ENCODE measurements at regions not wholly inside any gene's neighbourhood (a gene's known extent, or its start where the extent isn't known, plus 50 kb on each side); places are given as distances from the start of the nearest gene placed in this dataset.
"Not testable (repeated sequence)": the region's sequence is repeated elsewhere in the genome, so short reads cannot be mapped to it uniquely, and the experiment has no call there.

DNA sequence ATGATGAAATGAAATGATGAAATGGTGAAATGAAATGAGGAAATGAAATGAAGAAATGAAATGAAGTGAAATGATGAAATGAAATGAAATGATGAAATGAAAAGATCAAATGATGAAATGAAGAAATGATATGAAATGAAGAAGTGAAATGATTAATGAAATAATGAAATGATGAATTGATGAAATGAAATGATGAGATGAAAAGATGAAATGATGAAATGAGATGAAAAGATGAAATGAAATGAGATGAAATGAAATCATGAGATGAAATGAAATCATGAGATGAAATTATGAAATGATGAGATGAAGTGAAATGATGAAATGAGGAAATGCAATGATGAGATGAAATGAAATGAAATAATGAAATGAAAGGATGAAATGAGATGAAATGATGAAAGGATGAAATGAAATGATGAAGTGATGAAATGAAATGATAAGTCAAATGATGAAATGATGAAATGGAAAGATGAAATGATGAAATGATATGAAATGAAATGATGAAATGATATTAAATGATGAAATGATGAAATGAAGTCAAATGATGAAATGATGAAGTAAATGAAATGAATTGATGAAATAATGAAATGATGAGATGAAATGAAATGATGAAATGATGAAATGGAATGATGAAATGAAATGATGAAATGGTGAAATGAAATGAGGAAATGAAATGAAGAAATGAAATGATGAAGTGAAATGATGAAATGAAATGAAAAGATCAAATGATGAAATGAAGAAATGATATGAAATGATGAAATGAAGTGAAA lies 220.9 kb upstream of the VKORC1L1 start:
- H3K9me3 Mint-ChIP-seq, result peaks cover 15% of the 10 kb centered on the region
- H3K4me1 Mint-ChIP-seq (ENCODE audit: low read depth); H3K27ac Mint-ChIP-seq; H3K4me3 Mint-ChIP-seq (ENCODE audit: low read depth); H3K36me3 Mint-ChIP-seq (ENCODE audit: low read depth); DNase-seq (ENCODE audit: low spot score); intact Hi-C loops (cut with micrococcal nuclease); H3K27me3 Mint-ChIP-seq (ENCODE audit: low read depth): not testable (repeated sequence)

DNA sequence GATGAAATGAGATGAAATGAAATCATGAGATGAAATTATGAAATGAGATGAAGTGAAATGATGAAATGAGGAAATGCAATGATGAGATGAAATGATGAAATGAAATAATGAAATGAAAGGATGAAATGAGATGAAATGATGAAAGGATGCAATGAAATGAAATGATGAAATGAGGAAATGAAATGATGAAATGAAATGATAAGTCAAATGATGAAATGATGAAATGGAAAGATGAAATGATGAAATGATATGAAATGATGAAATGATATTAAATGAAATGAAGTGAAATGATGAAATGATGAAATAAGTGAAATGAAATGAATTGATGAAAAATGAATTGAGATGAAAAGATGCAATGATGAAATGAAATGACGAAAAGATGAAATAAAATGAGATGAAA lies 220.2 kb upstream of the VKORC1L1 start:
- not testable (repeated sequence) for H3K36me3 Mint-ChIP-seq (ENCODE audit: low read depth); DNase-seq (ENCODE audit: low spot score); H3K4me1 Mint-ChIP-seq (ENCODE audit: low read depth)

DNA sequence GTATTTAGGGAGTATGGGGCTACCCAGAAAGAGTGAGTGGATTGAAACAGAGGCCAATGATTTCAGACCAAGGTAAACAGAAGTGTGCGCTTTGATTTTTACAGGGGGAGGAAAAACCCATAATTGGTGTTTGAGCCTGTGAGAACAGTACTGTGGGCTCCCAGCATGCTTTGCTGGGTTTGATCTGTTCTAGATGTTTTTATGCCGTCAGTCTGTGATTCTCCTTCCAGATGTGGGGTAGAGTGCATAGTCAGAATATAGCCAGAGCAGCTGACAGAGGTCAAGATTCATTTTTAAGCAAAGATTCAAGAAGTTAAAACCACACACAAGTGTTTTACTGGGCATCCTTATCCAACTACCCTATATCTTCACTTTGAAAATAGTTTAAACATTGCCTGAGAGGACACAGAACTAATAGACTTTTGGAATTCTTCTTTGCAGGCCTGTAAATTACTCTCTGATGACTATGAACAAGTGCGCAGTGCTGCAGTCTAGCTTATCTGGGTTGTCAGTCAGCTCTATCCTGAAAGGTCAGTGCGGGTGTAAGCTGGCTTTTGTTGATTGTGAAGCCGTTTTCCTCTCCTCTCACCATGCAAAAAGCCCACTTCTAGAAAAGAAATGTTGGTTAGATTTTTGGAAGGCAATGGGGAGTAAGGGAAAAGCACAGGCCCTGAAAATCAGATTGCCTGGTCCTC lies 216.2 kb upstream of the VKORC1L1 start:
- H3K9me3 Mint-ChIP-seq, H3K27ac Mint-ChIP-seq: not testable (repeated sequence)

More for the DNA sequence above, 220.2 kb upstream of the VKORC1L1 start:
- H3K4me3 Mint-ChIP-seq (ENCODE audit: low read depth); H3K27ac Mint-ChIP-seq; H3K27me3 Mint-ChIP-seq (ENCODE audit: low read depth); intact Hi-C loops (cut with micrococcal nuclease): not testable (repeated sequence)
- peaks cover 15% of the 10 kb centered on the region for H3K9me3 Mint-ChIP-seq

DNA sequence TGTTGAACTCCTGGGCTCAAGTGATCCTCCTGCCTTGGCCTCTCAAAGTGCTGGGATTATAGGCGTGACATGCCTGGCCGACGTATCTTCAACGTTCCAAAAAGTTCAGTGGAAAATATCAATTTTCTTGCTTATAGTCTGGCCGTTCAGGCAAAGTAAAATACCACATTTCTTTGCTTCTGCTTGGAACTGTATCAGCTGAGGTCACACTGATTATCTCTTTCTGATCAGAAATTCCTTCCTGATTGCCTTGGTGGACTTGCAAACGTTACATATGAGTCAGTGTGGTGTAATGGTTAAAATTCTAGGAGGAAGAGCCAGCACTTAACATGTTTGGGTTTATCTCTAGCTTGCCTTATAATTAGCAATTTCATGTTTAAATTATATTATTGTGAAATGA lies 189.5 kb upstream of the VKORC1L1 start:
- H3K4me1 Mint-ChIP-seq (ENCODE audit: low read depth); H3K4me3 Mint-ChIP-seq (ENCODE audit: low read depth); intact Hi-C loops (cut with micrococcal nuclease); H3K36me3 Mint-ChIP-seq (ENCODE audit: low read depth); DNase-seq (ENCODE audit: low spot score); H3K27me3 Mint-ChIP-seq (ENCODE audit: low read depth); H3K9me3 Mint-ChIP-seq; H3K27ac Mint-ChIP-seq: not testable (repeated sequence)

More for the DNA sequence above, 216.2 kb upstream of the VKORC1L1 start:
- DNase-seq (ENCODE audit: low spot score); intact Hi-C loops (cut with micrococcal nuclease); H3K4me3 Mint-ChIP-seq (ENCODE audit: low read depth); H3K36me3 Mint-ChIP-seq (ENCODE audit: low read depth); H3K27me3 Mint-ChIP-seq (ENCODE audit: low read depth); H3K4me1 Mint-ChIP-seq (ENCODE audit: low read depth): not testable (repeated sequence)

DNA sequence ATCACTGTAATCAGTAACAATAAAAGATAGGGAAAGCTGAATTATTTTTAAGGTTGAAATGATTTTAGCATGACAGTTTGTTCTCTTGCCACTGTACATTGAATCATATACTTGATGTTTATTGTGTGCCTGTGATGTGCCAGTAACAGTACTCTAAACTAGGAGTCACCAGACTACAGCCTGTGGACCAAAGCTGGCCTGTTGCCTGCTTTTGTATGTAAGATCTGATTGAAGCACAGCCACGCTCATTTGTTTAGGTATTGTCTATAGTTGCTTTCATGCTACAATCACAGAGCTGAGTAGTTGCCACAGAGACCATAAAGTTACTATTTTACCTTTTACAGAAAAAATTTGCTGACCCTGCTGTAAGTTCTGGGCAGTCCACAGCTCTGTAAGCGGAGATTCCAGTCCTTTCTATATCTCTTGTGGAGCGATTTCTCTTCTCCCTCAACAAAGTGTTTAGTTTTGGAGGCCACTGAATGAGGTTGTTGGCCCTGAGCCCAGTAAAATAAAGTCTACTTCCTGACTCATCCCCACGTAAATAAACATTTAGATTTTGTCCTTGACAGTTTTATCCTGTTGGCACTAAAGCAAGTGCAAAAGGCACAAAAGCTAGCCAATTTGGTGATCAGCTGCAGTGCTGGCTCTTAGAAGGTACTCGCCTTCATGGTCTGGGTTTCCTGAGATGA lies 173.7 kb upstream of the VKORC1L1 start:
- H3K36me3 Mint-ChIP-seq (ENCODE audit: low read depth); intact Hi-C loops (cut with micrococcal nuclease); H3K27ac Mint-ChIP-seq; H3K4me1 Mint-ChIP-seq (ENCODE audit: low read depth); H3K9me3 Mint-ChIP-seq; H3K27me3 Mint-ChIP-seq (ENCODE audit: low read depth); H3K4me3 Mint-ChIP-seq (ENCODE audit: low read depth); DNase-seq (ENCODE audit: low spot score): not testable (repeated sequence)

DNA sequence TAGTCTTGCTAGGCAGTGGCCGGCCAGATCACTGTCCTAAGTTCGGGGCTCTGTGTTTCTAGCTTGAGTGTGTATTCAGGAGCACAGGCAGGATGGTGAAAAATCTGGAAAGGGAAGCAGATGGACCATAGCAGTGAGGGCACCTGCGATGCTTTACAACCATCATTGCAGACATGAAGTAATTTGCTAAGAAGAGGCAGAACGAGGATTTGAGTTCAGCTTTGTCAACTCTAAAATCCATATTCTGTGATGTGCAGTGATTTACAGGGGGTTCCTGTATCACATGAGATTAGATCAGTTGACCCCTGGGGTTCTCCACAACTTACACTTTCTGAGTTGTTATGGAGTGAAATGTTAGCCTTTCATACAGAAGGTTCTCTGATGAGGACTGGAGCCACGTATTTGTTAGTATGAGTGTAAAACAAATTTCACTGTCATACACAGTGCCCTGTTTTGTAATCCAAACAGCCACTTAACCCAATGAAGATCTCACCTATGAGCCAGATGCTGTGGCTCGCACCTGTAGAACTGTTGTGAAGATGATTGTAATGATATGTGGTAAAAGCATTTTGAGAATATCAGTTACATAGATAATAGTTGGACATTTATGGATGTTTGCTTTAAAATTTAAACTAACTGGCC lies 173.0 kb upstream of the VKORC1L1 start:
- H3K9me3 Mint-ChIP-seq; DNase-seq (ENCODE audit: low spot score); H3K27me3 Mint-ChIP-seq (ENCODE audit: low read depth); intact Hi-C loops (cut with micrococcal nuclease); H3K36me3 Mint-ChIP-seq (ENCODE audit: low read depth); H3K4me1 Mint-ChIP-seq (ENCODE audit: low read depth); H3K4me3 Mint-ChIP-seq (ENCODE audit: low read depth); H3K27ac Mint-ChIP-seq: not testable (repeated sequence)

DNA sequence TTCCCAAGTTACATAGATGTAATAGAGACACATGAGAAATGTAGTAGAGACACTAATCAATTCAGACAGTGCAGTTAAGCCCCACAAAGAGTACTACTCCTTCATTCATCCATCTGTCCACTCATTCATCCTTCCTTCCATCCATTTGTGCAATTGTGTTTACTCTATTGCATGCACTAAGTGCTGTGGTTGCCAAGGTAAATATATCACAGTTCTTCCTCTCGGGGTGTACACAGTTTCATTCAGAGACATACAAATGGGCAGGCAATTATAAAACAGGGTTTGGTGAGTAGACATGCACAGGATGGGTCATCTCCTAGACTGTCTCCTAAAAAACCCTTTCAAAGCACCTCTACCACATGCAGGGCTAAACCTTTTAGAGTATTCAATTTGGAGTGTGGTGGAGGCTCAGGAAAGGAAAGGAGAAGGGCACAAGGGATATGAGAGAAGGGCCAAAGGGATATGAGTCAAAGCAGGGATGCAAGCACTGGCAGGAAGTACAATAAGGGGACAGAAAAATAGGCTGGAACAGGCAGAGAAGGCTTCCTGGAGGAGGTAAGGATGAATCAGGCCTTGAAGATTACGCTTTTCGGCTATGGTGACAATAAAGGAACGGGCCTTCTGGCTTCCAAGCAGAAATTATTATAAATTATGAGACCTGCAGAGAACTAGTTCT lies 153.6 kb upstream of the VKORC1L1 start:
- H3K27me3 Mint-ChIP-seq (ENCODE audit: low read depth); H3K36me3 Mint-ChIP-seq (ENCODE audit: low read depth); H3K27ac Mint-ChIP-seq; H3K9me3 Mint-ChIP-seq; H3K4me3 Mint-ChIP-seq (ENCODE audit: low read depth); intact Hi-C loops (cut with micrococcal nuclease); H3K4me1 Mint-ChIP-seq (ENCODE audit: low read depth); DNase-seq (ENCODE audit: low spot score): not testable (repeated sequence)

DNA sequence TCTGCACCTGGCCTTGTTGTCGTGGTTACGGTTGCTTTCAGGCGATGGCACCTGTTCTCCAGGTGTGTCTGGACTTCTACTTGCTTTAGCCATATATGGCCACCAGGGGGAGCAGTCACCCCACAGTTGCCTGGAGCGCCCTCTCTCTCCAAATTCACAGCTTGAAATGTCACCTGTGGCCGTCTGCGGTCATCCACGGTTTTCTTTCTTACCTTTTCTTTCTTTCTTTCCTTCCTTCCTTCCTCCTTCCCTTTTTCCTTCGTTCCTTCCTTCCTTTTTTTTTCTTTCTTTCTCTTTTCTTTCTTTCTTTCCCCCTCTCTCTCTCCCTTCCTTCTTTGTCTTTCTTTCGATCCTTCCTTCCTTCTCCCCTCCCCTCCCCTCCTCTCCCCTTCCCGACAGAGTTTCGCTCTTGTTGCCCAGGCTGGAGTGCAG lies 150.5 kb upstream of the VKORC1L1 start:
- intact Hi-C loops (cut with micrococcal nuclease), result no loop called here
- Mint-ChIP-seq H3K27ac (no peak overlapping the region), H3K27me3 (ENCODE audit: low read depth) (no peaks in the 10 kb centered on the region), H3K4me1 (ENCODE audit: low read depth) (no peaks in the 10 kb centered on the region), H3K4me3 (ENCODE audit: low read depth) (no peak overlapping the region), H3K36me3 (ENCODE audit: low read depth) (peaks cover 13% of the 10 kb centered on the region), H3K9me3 (no peaks in the 10 kb centered on the region)
- DNase-seq (ENCODE audit: low spot score), result peak; percentile 50

DNA sequence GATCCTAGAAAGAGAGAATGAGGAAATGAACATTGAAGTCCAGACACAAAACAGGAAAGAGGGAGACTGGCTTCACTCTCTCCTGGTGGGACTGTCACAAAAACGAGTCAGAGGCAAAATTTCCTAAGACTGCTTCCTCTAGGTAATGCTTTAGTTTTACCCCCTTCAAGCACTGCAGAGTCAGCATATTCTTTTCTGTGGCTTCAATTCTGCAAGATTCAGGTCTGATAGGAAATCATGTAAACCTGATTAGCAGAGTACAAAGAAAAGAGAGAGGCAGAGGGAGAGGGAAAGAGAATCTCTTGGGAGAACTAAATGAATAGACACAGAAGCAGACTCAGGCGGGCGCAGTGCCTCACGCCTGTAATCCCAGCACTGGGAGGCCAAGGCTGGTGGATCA lies 145.7 kb upstream of the VKORC1L1 start:
- intact Hi-C loops (cut with micrococcal nuclease); H3K27ac Mint-ChIP-seq; H3K36me3 Mint-ChIP-seq (ENCODE audit: low read depth); H3K4me3 Mint-ChIP-seq (ENCODE audit: low read depth); DNase-seq (ENCODE audit: low spot score); H3K9me3 Mint-ChIP-seq; H3K27me3 Mint-ChIP-seq (ENCODE audit: low read depth); H3K4me1 Mint-ChIP-seq (ENCODE audit: low read depth): not testable (repeated sequence)

DNA sequence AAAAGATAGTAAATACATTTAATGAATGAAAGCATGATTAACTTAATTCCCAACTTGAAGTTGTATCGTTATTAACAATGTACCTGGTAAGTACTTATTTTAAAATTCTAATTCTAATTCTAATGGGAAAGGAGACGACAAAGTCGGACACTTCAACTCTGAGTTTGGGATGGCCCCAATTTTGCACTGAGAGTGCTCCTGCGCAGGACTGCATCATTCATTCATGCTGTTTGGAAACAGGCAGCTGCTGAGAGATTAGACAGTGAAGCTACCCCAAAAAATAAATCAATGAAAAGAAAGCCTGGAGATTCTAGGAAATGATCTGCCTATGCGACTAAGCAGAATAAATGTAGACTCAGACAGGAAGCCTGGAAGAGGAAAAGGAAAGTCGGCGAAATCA lies 141.7 kb upstream of the VKORC1L1 start:
- Mint-ChIP-seq H3K4me1 (ENCODE audit: low read depth) (peaks cover 2% of the 10 kb centered on the region), H3K36me3 (ENCODE audit: low read depth) (peaks cover 5% of the 10 kb centered on the region), H3K27me3 (ENCODE audit: low read depth) (no peaks in the 10 kb centered on the region), H3K4me3 (ENCODE audit: low read depth) (peak overlapping the region; percentile 66), H3K9me3 (no peaks in the 10 kb centered on the region), H3K27ac (no peak overlapping the region)
- intact Hi-C loops (cut with micrococcal nuclease), result no loop called here
- no peak for DNase-seq (ENCODE audit: low spot score)

DNA sequence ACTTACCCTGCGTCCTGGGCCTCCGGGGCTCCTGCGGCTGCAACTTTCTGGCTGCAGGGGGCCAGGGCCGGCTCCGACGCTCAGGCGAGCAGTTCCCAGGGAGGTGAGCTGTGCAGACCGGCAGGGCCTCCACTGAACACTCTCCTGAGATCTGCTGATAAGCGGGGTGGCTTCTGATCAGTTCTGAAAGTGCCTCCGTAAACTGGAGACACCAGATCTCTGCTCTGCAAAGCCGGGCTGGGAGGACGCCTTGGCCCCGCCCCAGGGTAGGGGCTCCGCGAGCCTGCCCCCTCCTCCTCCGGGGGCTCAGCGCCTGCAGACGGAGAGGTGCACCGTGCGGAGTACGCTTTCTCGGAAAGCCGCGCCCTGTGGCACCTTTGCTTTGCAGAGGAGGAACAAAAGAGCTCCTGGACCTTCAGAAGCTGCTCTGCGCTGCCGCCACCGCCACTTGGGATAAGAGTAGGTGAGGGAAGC lies 141.3 kb upstream of the VKORC1L1 start:
- Mint-ChIP-seq H3K27me3 (ENCODE audit: low read depth) (no peaks in the 10 kb centered on the region), H3K36me3 (ENCODE audit: low read depth) (peaks cover 2% of the 10 kb centered on the region), H3K4me3 (ENCODE audit: low read depth) (peak overlapping the region; percentile 66), H3K27ac (no peak overlapping the region), H3K4me1 (ENCODE audit: low read depth) (peaks cover 2% of the 10 kb centered on the region), H3K9me3 (no peaks in the 10 kb centered on the region)
- peak; percentile 26 for DNase-seq (ENCODE audit: low spot score)
- intact Hi-C loops (cut with micrococcal nuclease), result no loop called here

DNA sequence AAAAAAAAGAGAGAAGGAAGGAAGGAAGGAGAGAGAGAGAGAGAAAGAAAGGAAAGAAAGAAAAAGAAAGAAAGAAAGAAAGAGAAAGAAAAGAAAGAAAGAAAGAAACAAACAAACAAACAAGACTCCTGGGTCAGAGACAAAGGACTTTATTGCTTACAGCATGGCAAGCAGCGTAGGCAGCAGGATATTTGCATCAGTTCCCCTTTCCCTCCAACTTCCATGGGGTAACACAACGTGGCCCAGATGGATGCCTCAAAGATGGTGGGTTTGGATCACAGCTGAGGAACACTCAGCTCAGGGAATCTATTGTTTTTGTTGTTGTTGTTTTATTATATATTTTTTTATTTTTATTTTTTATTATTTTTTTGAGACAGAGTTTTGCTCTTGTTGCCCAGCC lies 128.5 kb upstream of the VKORC1L1 start:
- intact Hi-C loops (cut with micrococcal nuclease), result no loop called here
- Mint-ChIP-seq H3K27me3 (ENCODE audit: low read depth) (no peaks in the 10 kb centered on the region), H3K4me1 (ENCODE audit: low read depth) (peaks cover 4% of the 10 kb centered on the region), H3K27ac (no peak overlapping the region), H3K36me3 (ENCODE audit: low read depth) (peaks cover 16% of the 10 kb centered on the region), H3K4me3 (ENCODE audit: low read depth) (no peak overlapping the region), H3K9me3 (no peaks in the 10 kb centered on the region)
- no peak for DNase-seq (ENCODE audit: low spot score)
